Sigmoid colon (tissue), 4 donors: ENCODE measurements at regions not wholly inside any gene's neighbourhood (a gene's known extent, or its start where the extent isn't known, plus 50 kb on each side); places are given as distances from the start of the nearest gene placed in this dataset.

Experiments used
- CTCF ChIP-seq, 4 experiments: fragments of 450-650 bp in 3 of 4; fragments of 200-600 bp in 1 of 4; IDR thresholded peaks; one replicate each; pipeline ENCODE4 v1.5.1; 2016 to 2019; ENCODE audit warnings: antibody characterized with exemption in 4 of 4, mild to moderate bottlenecking in 3 of 4, moderate library complexity in 2 of 4
- POLR2A ChIP-seq, 2 donors: fragments of 450-650 bp; IDR thresholded peaks; one replicate each; pipeline ENCODE4 v1.6.1; 2016; ENCODE audit warnings: antibody characterized with exemption in 2 of 2, mild to moderate bottlenecking in 2 of 2, moderate library complexity in 2 of 2
- POLR2AphosphoS5 ChIP-seq, 4 donors: sonication (generic); formaldehyde crosslinking; IDR thresholded peaks; one replicate each; pipeline ENCODE4 v1.6.1; 2017; ENCODE audit warnings: antibody characterized with exemption in 4 of 4

- TF ChIP-seq CTCF (IDR thresholded peaks at IDR 0.05): no peak
- TF ChIP-seq POLR2A (IDR thresholded peaks at IDR 0.05): no peak
- TF ChIP-seq POLR2AphosphoS5 (IDR thresholded peaks at IDR 0.05): no peak
Observed at GRCh38 chr16:86946396-86946795, 368.0 kb downstream of the FOXL1 start.
